GM21529 (cell line): ENCODE measurements at regions not wholly inside any gene's neighbourhood (a gene's known extent, or its start where the extent isn't known, plus 50 kb on each side); places are given as distances from the start of the nearest gene placed in this dataset.

Experiments used
- ATAC-seq: cut with Tn5 transposase; IDR thresholded peaks from one replicate; pipeline ENCODE4 v1.9.1; 2021; ENCODE audit not compliant: unreplicated experiment

GRCh38 chr1:5436808-5437207, 555.4 kb downstream of the NPHP4 start:
- ATAC-seq, result no peak

- no peak for ATAC-seq
These were observed 556.8 kb downstream of the NPHP4 start for GRCh38 chr1:5435414-5435813.

DNA sequence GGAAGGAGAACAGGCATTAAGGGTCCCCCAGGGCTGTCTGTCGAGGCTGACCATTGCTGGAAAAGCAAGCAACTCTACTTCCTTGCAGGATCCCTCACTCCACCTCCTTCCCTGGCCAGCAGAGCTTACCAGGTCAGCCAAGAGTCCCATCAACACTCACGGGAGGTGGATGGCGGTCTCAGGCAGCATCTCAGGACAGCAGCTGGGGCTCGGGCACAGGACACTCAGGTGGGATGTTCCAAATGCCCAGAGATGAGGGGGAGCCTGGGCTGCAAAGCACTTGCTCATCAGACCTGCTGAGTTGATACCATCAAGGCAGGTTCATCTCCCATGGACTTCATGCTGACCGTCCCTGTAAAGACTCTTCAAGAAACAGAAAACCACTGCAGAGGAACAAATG, 559.8 kb downstream of the NPHP4 start:
- no peak for ATAC-seq

DNA sequence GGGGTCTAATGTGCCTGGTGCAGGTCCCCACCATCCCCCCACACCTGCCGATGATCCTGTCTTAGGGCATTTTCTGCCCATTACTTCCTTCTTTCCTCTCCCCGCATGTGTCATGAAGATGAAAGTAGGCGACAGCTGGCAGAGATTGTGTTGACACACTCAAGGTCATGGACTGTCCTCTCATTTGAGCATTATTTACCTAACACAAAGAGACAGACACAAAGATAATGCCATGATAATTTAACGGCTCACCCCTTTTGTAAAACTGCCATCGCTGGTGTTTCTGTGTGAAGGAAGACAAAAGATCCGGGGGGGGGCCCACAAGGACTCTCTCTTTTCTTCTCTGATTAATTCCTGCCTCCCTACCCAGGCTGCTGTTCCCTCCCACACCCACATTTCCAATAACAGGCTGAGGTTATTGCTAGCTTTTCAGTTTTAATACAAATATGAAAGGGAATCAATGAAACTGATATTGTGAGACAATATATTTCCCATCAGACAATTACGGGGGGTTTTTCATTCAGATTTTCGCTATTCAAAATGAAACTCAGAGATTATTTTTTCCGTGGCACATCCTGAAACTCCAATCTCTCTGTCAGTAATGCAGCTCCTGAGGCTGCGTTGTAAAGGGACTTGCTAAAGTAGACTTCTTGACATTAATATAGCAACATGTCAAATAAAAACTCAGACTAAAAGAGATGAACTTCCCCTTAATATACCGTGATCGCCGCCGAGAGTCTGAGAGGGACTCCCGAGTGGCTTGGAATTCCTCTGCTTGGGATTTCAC, 561.1 kb downstream of the NPHP4 start:
- no peak for ATAC-seq

GRCh38 chr1:5430136-5430535, 562.1 kb downstream of the NPHP4 start:
- no peak for ATAC-seq

- ATAC-seq, result no peak
These were observed 563.9 kb downstream of the NPHP4 start for GRCh38 chr1:5428351-5428750.

DNA sequence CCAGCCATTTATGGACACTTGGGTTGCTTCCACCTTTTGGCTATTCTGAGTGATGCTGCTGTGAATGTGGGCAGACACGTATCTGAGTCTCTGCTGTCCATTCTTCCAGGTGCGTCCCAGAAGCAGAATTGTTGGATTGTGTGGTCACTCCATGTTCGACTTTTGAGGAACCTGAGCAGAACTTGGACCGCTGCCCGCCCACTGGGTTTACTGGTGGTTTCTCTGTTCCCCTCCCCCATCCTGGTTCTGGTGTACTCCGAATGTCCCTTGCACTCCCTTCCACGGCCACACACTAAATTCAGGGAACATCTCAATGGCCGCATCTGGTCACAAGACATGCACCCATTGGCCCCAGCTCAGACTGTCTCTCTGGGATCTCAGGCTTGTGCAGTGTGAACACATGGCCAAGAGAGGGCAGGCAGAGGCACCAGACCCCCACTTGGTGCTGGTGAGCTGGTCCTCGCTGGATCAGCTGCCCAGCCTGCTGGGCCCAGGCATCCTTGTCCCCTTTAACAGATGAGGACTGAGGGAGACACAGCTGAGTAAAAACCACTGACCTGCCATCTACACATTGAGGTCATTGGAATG, 565.1 kb downstream of the NPHP4 start:
- ATAC-seq, result no peak

- ATAC-seq, result no peak
These were observed 567.2 kb downstream of the NPHP4 start for GRCh38 chr1:5424802-5425703.

DNA sequence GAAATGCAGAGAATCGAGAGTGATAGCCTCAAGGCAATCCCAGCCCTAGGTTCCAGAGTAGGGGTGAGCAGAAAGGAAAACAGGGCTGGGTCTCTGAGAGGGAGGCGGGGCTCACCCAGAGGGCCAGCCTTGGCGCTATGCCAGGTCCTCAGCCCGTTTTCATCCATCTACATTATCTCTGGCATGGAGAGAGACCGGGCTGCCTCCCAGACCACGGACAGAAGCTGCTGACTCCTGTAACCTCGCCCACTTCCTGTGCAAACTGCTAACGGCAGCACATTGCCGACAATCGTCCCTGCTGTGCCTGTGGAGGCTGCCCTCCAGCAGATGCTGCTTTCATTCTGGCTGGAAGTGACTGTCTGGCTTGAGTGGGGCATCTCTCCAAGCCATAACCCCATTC, 569.1 kb downstream of the NPHP4 start:
- no peak for ATAC-seq

DNA sequence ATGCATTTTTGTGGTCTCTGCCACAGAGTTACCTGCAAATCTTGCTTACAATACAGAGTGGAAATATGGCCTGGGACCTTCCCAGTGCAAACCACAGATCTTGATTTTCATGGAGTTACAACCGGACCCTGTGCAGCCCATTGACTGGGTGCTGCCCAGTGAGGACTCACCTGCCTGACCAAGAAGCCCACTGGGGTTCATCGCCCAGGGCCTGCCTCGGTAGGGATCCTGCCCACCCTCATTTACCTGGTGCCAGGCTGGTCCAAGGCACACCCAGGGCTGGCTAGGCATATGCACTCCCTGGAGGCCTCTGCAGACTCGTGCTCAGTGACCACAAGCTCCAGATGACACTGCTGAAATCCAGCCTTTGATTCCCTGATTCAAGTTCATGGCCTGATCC, 572.7 kb downstream of the NPHP4 start:
- ATAC-seq, result no peak

- ATAC-seq, result no peak
These were observed 575.7 kb downstream of the NPHP4 start for GRCh38 chr1:5416518-5416917.

DNA sequence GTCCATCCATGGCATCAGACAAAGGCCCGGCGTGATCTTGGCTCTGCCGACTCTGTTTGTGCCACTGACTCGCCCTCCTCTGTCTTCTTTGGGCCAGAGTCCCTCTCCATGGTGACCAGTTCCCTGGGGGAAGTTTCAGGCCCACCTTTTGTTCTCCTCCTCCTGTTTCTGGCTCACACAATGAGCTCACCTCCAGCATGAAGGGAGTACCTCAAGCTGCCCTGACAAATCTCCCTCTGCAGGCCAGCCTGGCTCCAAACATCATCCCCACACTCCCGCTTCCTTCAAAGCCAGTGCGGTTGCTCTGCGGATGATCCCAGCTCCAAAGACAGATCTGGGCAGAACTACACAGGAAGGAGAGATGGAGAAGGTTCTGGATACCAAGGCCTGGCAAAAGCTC, 576.6 kb downstream of the NPHP4 start:
- no peak for ATAC-seq

GRCh38 chr1:5410652-5411051, 581.6 kb downstream of the NPHP4 start:
- ATAC-seq, result no peak

- ATAC-seq, result no peak
These were observed 583.8 kb downstream of the NPHP4 start for GRCh38 chr1:5408401-5408800.

DNA sequence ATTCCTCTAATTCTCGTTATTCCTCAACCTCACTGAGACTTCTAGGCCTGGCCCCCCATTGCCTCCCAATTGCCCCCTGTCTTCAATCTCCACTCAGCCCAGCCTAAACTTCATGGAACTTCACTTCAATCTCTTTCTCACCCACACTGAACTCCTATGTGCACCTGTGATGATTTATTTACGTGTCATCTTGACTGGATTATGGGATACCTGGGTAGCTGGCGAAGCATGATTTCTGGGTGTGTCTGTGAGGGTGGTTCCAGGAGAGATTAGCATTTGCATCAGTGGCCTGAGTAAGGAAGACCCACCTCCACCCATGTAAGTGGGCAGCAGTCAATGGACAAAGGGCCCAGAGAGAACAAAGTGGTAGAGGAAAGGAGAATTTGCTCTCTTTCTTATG, 587.0 kb downstream of the NPHP4 start:
- ATAC-seq, result no peak

GRCh38 chr1:5404412-5405203, 587.6 kb downstream of the NPHP4 start:
- ATAC-seq, result no peak

GRCh38 chr1:5403935-5404334, 588.3 kb downstream of the NPHP4 start:
- ATAC-seq, result no peak

GRCh38 chr1:5402618-5403017, 589.6 kb downstream of the NPHP4 start:
- no peak for ATAC-seq

GRCh38 chr1:5399771-5400170, 592.5 kb downstream of the NPHP4 start:
- ATAC-seq, result no peak

- no peak for ATAC-seq
These were observed 595.6 kb downstream of the NPHP4 start for GRCh38 chr1:5396593-5396992.

- no peak for ATAC-seq
These were observed 598.1 kb downstream of the NPHP4 start for GRCh38 chr1:5394111-5394510.
